H9 (cell line): ENCODE measurements at regions not wholly inside any gene's neighbourhood (a gene's known extent, or its start where the extent isn't known, plus 50 kb on each side); places are given as distances from the start of the nearest gene placed in this dataset.

Experiments used
- DNase-seq: peaks from one replicate; pipeline ENCODE4 v3.0.0-alpha.2; 2017
- H2AFZ ChIP-seq: one replicate; pipeline ENCODE4 v1.6.1; 2013; ENCODE audit warnings: mild to moderate bottlenecking, low read length, control low read depth, moderate library complexity
- H2AK5ac ChIP-seq: 2 replicates; pipeline ENCODE4 v1.6.1; 2013; ENCODE audit warnings: low read length, control low read depth, mixed read lengths; ENCODE audit not compliant: insufficient read length
- H2BK120ac ChIP-seq: one replicate; pipeline ENCODE4 v1.6.1; 2013; ENCODE audit warnings: low read depth, mild to moderate bottlenecking, low read length, control low read depth, inconsistent platforms; ENCODE audit not compliant: poor library complexity, severe bottlenecking
- H2BK12ac ChIP-seq: 2 replicates; pipeline ENCODE4 v1.6.1; 2013; ENCODE audit warnings: low read length, control low read depth, mixed read lengths, low read depth; ENCODE audit not compliant: insufficient read length
- H2BK15ac ChIP-seq: 2 replicates; pipeline ENCODE4 v1.6.1; 2013; ENCODE audit warnings: low read depth, low read length, control low read depth
- H2BK20ac ChIP-seq: one replicate; pipeline ENCODE4 v1.6.1; 2013; ENCODE audit warnings: low read depth, mild to moderate bottlenecking, low read length, control low read depth, inconsistent platforms; ENCODE audit not compliant: poor library complexity, severe bottlenecking
- H2BK5ac ChIP-seq: 2 replicates; pipeline ENCODE4 v1.6.1; 2013; ENCODE audit warnings: low read length, control low read depth, mixed read lengths; ENCODE audit not compliant: insufficient read length
- H3K14ac ChIP-seq: 2 replicates; pipeline ENCODE4 v1.6.1; 2013; ENCODE audit warnings: low read length, control low read depth; ENCODE audit not compliant: insufficient read depth
- H3K18ac ChIP-seq: 2 replicates; pipeline ENCODE4 v1.6.1; 2013; ENCODE audit warnings: low read depth, mild to moderate bottlenecking, mixed read lengths, low read length, control low read depth; ENCODE audit not compliant: insufficient read length
- H3K23ac ChIP-seq: 2 replicates; pipeline ENCODE4 v1.6.1; 2013; ENCODE audit warnings: low read length, control low read depth, mixed read lengths, low read depth; ENCODE audit not compliant: insufficient read length
- H3K23me2 ChIP-seq: 2 replicates; pipeline ENCODE4 v1.6.1; 2013; ENCODE audit warnings: low read depth, mild to moderate bottlenecking, mixed read lengths, low read length, control low read depth; ENCODE audit not compliant: insufficient read length, poor library complexity, severe bottlenecking
- H3K27ac ChIP-seq: 2 replicates; pipeline ENCODE4 v1.5.1; 2013; ENCODE audit warnings: low read length, control low read depth, mixed read lengths, low read depth; ENCODE audit not compliant: insufficient read length
- H3K27me3 ChIP-seq: 2 replicates; pipeline ENCODE4 v1.6.1; 2013; ENCODE audit warnings: low read length, control low read depth, inconsistent platforms; ENCODE audit not compliant: insufficient read depth
- H3K4ac ChIP-seq: 2 replicates; pipeline ENCODE4 v1.6.1; 2013; ENCODE audit warnings: low read depth, mild to moderate bottlenecking, control low read depth, inconsistent platforms, low read length, moderate library complexity
- H3K4me1 ChIP-seq: 2 replicates; pipeline ENCODE4 v1.6.1; 2013; ENCODE audit warnings: low read length, control low read depth, inconsistent platforms; ENCODE audit not compliant: insufficient read depth
- H3K4me2 ChIP-seq: 2 replicates; pipeline ENCODE4 v1.6.1; 2013; ENCODE audit warnings: low read length, control low read depth, mixed read lengths; ENCODE audit not compliant: insufficient read length, insufficient read depth
- H3K56ac ChIP-seq: 2 replicates; pipeline ENCODE4 v1.6.1; 2013; ENCODE audit warnings: low read depth, mild to moderate bottlenecking, mixed read lengths, low read length, control low read depth; ENCODE audit not compliant: insufficient read length
- H3K79me1 ChIP-seq: 2 replicates; pipeline ENCODE4 v1.6.1; 2013; ENCODE audit warnings: low read depth, mild to moderate bottlenecking, moderate library complexity, low read length, control low read depth, inconsistent platforms; ENCODE audit not compliant: insufficient read depth, poor library complexity, severe bottlenecking
- H3K79me2 ChIP-seq: 2 replicates; pipeline ENCODE4 v1.6.1; 2013; ENCODE audit warnings: low read length, control low read depth, inconsistent platforms; ENCODE audit not compliant: insufficient read depth
- H3K9ac ChIP-seq: 2 replicates; pipeline ENCODE4 v1.6.1; 2013; ENCODE audit warnings: low read length, control low read depth, mixed read lengths; ENCODE audit not compliant: insufficient read length; ENCODE audit errors: extremely low read depth
- H3K9me3 ChIP-seq: one replicate; pipeline ENCODE4 v1.6.1; 2013; ENCODE audit warnings: low read depth, low read length, inconsistent platforms; ENCODE audit not compliant: control insufficient read depth
- H3T11ph ChIP-seq: one replicate; pipeline ENCODE4 v1.6.1; 2013; ENCODE audit warnings: mild to moderate bottlenecking, low read length, control low read depth, inconsistent platforms
- H4K20me1 ChIP-seq: one replicate; pipeline ENCODE4 v1.6.1; 2013; ENCODE audit not compliant: control insufficient read depth, insufficient read length, insufficient read depth
- H4K5ac ChIP-seq: 2 replicates; pipeline ENCODE4 v1.6.1; 2013; ENCODE audit warnings: low read depth, mild to moderate bottlenecking, mixed read lengths, low read length, control low read depth; ENCODE audit not compliant: insufficient read length
- H4K8ac ChIP-seq: replicated peaks from 2 replicates; pipeline ENCODE4 v1.6.1; 2013; ENCODE audit warnings: low read length, control low read depth, mixed read lengths, low read depth; ENCODE audit not compliant: insufficient read length
- H4K91ac ChIP-seq: 2 replicates; pipeline ENCODE4 v1.6.1; 2013; ENCODE audit warnings: low read depth, mild to moderate bottlenecking, moderate library complexity, mixed read lengths, low read length, control low read depth; ENCODE audit not compliant: insufficient read length
- H3K27ac Mint-ChIP-seq, 3 experiments: 2 replicates in 2 of 3; 3 replicates in 1 of 3; pipeline ENCODE4 v1.8.0; 2020 to 2021; ENCODE audit warnings: mixed read lengths in 3 of 3, mild to moderate bottlenecking in 1 of 3, moderate library complexity in 1 of 3
- H3K27me3 Mint-ChIP-seq: 2 replicates; pipeline ENCODE4 v1.8.0; 2021; ENCODE audit warnings: low read depth, mild to moderate bottlenecking, moderate library complexity, mixed read lengths
- H3K36me3 Mint-ChIP-seq, 3 experiments: 2 replicates in 2 of 3; 3 replicates in 1 of 3; pipeline ENCODE4 v1.8.0; 2020 to 2021; ENCODE audit warnings: low read depth in 3 of 3, mixed read lengths in 3 of 3; ENCODE audit not compliant: insufficient read depth in 1 of 3
- H3K4me1 Mint-ChIP-seq, 2 experiments: 2 replicates each; pipeline ENCODE4 v1.8.0; 2020; ENCODE audit warnings: mixed read lengths in 2 of 2
- H3K4me3 Mint-ChIP-seq, 2 experiments: 2 replicates in 1 of 2; 3 replicates in 1 of 2; pipeline ENCODE4 v1.8.0; 2020 to 2021; ENCODE audit warnings: mild to moderate bottlenecking in 2 of 2, mixed read lengths in 2 of 2, moderate library complexity in 1 of 2
- H3K9me3 Mint-ChIP-seq, 2 experiments: 2 replicates in 1 of 2; 3 replicates in 1 of 2; pipeline ENCODE4 v1.8.0; 2020; ENCODE audit warnings: mild to moderate bottlenecking in 2 of 2, mixed read lengths in 2 of 2, moderate library complexity in 1 of 2
- WGBS: extraction: QIAGEN DNeasy Blood & Tissue Kit; methylation state at CpG from one replicate; pipeline ENCODE4 v1.1.7; 2013; ENCODE audit warnings: missing lambda C conversion rate, low lambda C conversion rate, mixed read lengths; ENCODE audit not compliant: insufficient read length; ENCODE audit errors: extremely low coverage; 5-methylcytosine and 5-hydroxymethylcytosine counted together
- TF ChIP-seq, protein P1 (sequence below): fragments of 200-600 bp; sonication (generic); conservative IDR thresholded peaks from 3 replicates; pipeline ENCODE4 v1.8.0; 2021; ENCODE audit warnings: antibody characterized with exemption, mild to moderate bottlenecking

- H3K4me3 Mint-ChIP-seq: no peak overlapping the region
- Histone ChIP-seq H3K27ac (no peak overlapping the region), H3K23me2 (no peaks in the 10 kb centered on the region), H2BK5ac (no peak overlapping the region), H3K4me1 (no peaks in the 10 kb centered on the region), H2BK20ac (no peak overlapping the region), H3K79me1 (no peaks in the 10 kb centered on the region), H4K91ac (no peak overlapping the region), H2BK120ac (no peak overlapping the region), H3K79me2 (no peaks in the 10 kb centered on the region), H3K27me3 (no peaks in the 10 kb centered on the region), H4K8ac (no peak overlapping the region), H4K20me1 (no peaks in the 10 kb centered on the region), H3K9ac (no peak overlapping the region), H2BK12ac (no peak overlapping the region), H3K18ac (no peak overlapping the region), H3T11ph (no peak overlapping the region), H4K5ac (no peak overlapping the region), H2BK15ac (no peak overlapping the region), H2AFZ (no peak overlapping the region), H3K14ac (no peak overlapping the region), H3K56ac (no peak overlapping the region), H3K9me3 (no peaks in the 10 kb centered on the region), H3K4ac (no peak overlapping the region), H2AK5ac (no peak overlapping the region), H3K23ac (no peak overlapping the region), H3K4me2 (no peak overlapping the region)
- DNase-seq: no peak
- peaks cover 20 to 24% of the 10 kb centered on the region in 2 experiments for H3K9me3 Mint-ChIP-seq
- no peak overlapping the region for H3K27ac Mint-ChIP-seq
- no CpG with 5 or more reads among the region's 2 CpGs for WGBS
- peaks cover 0 to 2% (median 0%) of the 10 kb centered on the region in 3 experiments; a peak in 2 of 7 replicates for H3K36me3 Mint-ChIP-seq
- H3K27me3 Mint-ChIP-seq: peaks cover 14% of the 10 kb centered on the region
- TF ChIP-seq, protein P1, sequence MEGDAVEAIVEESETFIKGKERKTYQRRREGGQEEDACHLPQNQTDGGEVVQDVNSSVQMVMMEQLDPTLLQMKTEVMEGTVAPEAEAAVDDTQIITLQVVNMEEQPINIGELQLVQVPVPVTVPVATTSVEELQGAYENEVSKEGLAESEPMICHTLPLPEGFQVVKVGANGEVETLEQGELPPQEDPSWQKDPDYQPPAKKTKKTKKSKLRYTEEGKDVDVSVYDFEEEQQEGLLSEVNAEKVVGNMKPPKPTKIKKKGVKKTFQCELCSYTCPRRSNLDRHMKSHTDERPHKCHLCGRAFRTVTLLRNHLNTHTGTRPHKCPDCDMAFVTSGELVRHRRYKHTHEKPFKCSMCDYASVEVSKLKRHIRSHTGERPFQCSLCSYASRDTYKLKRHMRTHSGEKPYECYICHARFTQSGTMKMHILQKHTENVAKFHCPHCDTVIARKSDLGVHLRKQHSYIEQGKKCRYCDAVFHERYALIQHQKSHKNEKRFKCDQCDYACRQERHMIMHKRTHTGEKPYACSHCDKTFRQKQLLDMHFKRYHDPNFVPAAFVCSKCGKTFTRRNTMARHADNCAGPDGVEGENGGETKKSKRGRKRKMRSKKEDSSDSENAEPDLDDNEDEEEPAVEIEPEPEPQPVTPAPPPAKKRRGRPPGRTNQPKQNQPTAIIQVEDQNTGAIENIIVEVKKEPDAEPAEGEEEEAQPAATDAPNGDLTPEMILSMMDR: no peak
- no peaks in the 10 kb centered on the region for H3K4me1 Mint-ChIP-seq
Measured at GRCh38 chr7:98496618-98497017, 95.7 kb upstream of the BAIAP2L1 start.
